Stimulated activated CD8-positive, alpha-beta memory T cell treated with anti-CD3 and anti-CD28 coated beads, Interleukin-7, amount 100 ng/mL, for 48 hours (primary cell): ENCODE measurements at regions not wholly inside any gene's neighbourhood (a gene's known extent, or its start where the extent isn't known, plus 50 kb on each side); places are given as distances from the start of the nearest gene placed in this dataset.
"Not testable (repeated sequence)": the region's sequence is repeated elsewhere in the genome, so short reads cannot be mapped to it uniquely, and the experiment has no call there.

Experiments
- DNase-seq, 2 donors: peaks; one replicate each; pipeline ENCODE4 v3.0.0-alpha.2; 2020; ENCODE audit warnings: low read depth in 1 of 2; ENCODE audit errors: extremely low read depth in 1 of 2

DNA sequence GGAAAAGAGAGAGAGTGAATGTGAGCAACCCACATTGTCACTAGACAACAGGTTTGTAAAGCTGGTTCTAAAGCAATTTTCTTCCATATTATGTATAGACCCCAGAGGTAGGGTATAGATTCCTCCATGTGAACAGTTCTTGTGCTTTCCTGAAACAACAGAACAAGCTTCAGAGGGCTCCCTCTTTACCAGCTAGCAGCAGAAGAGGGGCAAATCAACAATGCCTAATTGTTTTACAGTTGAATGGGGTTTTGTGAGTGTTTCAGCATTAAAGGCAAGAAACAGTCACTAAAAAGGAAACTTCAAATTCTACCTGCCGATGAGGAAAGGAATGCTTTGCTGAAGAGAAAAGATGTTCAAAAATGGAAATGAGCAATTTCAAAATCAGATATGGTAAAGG lies 341.2 kb upstream of the KITLG start:
- no peak for DNase-seq

DNA sequence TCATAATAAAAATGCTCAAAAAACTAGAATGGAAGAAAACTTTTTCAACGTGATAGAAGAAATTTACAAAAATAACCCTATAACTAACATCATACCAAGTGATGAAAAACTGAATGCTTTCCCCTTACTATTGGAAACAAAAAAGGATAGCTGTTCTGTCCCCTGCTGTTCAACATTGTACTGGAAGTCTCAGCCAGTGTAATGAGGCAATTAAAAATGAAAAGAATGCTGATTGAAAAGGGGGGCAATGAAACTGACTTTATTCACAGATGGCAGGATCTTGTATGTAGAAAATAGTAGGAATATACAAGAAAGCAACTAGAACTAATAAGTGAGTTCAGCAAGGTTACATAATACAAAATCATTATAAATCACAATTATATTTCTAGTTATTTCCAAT lies 337.9 kb upstream of the KITLG start:
- DNase-seq, result no peak

DNA sequence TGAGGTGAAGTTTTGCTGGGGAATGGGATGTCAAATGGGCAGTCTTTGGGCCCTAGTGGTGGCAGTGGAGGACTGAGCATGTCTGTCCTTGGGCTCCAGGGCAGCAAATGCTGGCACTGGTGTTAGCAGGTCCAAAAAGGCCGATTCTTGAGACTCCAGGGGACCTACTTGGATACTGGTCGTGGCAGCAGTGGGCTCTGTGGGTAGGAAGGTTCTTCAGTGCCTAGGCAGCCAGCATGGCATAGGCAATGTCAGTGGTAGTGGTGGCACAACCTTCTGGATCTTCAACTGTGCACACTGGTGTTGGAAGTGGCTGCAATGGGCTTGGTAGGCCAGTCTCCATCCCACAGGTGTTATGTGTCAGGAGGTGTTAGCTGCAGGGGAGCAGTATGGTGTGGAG lies 334.7 kb upstream of the KITLG start:
- no peak for DNase-seq

DNA sequence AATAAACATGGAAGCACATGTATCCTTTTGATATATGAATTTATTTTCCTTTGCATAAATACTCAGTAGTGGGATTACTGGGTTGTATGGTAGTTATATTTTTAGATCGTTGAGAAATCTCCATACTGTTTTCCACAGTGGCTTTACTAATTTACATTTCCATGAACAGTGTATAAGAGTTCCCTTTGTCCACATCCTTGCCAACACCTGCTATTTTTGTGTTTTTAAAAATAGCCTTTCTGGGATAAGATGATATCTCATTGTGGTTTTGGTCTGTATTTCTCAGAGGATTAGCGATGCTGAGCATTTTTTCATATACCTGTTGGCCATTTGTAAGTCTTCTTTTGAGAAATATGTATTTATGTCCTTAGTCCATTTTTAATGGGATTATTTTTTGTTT lies 329.2 kb upstream of the KITLG start:
- DNase-seq, result no peak

DNA sequence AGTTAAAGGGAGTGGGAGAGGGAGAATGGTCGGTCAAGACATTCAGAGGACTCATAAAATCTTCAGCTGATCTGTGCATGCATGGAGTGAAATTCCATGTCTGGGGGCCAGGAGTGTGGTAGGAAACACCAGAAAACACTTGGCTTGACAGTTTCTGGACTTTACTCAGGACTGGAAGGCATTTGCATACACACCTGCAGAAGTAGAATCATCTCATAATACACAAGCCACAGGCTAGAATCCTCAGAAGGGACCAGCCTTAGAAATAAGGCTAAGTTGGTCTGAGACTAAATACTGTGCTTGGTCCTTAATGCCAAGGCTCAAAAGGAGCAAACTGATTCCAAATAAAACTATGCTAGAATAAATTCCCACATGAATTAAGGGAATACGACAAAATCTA lies 328.1 kb upstream of the KITLG start:
- DNase-seq, result no peak

DNA sequence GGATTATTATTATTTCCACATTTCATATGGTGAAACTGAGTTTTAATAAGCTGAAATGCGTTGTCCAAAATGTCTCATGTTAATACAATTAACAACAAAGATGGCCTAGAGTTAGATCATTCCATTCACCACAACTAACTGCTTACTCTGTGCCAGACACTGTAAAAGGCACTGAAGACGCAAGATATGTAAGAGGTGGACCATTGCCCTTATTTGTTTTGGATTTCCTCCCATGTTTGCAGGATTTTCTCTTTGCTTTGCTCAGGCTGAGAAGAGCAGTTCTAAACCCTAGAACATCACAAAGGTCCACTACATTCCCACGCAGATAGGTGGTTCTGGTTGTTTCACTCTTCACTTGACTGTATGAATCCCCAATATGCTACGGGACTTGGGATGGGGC lies 324.4 kb upstream of the KITLG start:
- no peak for DNase-seq

DNA sequence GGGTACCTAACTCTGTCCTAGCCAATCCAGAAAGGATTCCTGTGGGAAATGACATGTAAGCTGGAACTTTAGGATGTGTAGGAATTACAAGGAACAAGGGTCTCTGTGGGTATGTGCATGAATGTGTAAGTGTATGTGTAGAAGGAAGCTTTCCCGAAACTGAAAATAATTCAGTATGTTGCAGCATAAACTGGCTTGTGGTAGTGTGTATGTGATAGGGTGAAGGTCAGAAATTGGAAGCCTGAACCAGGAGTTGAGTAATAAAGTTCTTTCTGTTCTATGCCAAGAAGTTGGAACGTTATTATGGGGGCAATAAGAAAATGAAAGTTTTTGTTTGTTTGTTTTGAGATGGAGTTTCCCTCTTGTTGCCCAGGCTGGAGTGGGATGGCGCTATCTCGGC lies 323.1 kb upstream of the KITLG start:
- DNase-seq, result no peak

DNA sequence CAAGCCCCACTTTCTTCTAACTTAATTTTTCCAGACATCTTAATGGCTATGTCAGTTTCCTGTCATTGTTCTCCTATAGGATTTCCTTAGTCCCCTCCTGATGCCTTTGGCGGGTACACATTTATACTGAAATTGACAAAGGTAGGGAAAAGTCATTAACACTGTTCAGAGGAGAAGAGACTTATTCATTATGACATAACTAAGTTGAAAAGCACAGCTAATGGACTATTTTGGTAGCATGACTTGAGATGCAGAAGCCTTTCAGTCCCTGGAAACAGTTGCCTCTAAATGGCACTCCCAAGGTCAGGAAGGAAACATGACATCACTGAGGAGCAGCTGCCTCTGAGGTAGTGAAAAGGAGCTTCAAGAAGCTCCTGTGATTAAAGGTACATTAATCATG lies 317.5 kb upstream of the KITLG start:
- no peak for DNase-seq

DNA sequence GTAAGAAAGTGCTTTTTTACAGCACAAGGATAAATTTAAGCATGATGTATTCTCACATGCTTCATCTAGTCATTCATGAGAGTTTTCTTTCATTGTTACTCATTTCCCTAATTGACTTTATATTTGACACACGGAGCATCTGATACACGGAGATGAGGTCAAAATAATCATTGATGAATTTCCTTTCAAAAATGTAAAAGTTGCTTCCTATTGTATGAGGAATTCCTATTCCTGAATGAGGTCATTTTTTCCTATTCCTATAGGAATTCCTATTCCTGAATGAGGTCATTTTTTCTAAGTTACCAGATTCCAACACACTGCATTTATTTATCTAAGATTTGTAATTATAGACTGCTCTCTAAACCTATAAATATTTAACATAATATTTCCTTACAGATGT lies 316.7 kb upstream of the KITLG start:
- no peak for DNase-seq

DNA sequence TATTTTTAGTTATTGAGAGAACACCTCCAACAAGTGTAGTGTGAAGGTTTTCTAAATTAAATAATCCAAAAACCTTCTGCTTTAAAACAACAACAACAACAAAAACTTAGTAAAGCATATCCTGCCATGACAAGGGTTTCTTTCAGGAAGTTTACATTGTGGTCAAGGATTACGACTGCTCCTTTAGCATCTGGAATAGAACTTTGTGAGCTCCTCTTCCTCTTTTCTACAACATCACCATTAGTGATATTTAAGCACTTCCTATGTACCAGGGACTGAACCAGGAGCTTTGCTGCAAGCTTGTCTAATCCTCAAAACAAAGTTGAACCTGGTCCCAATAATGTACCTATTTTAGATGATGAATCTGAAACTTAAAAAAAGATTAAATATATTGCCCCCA lies 315.4 kb upstream of the KITLG start:
- DNase-seq, result no peak

DNA sequence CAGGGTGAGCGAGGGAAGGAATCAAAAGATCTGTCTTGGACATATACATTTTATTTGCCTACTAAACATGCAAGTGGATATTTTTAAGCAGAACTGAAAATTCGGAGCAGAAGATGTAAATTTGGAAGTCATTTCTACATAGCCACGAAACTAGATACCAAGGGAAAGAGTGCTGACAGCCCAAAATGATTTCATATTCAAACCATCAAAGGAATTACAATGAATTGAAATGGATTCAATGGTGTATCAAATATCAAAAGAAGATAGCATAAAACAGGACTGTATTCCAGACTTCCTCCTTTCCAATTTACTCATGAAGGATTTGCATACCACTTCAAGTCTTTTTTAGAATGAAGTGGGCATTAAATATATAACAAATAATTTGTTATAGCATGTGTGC lies 313.5 kb upstream of the KITLG start:
- no peak for DNase-seq

DNA sequence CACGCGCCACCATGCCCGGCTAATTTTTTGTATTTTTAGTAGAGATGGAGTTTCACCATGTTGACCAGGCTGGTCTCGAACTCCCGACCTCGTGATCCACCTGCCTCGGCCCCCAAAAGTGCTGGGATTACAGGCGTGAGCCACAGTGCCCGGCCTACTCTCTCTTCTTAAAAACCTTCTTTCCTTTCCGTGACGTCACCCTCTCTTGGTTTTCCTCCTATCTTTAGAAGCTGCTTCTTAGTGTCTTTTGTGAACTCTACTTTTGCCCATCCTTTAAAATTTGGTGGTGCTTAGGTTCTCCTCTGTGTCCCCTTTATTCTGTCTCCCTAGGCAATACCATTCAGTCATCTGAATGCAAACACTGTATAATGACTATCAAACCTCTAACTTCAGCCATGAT lies 311.2 kb upstream of the KITLG start:
- DNase-seq, result not testable (repeated sequence)

DNA sequence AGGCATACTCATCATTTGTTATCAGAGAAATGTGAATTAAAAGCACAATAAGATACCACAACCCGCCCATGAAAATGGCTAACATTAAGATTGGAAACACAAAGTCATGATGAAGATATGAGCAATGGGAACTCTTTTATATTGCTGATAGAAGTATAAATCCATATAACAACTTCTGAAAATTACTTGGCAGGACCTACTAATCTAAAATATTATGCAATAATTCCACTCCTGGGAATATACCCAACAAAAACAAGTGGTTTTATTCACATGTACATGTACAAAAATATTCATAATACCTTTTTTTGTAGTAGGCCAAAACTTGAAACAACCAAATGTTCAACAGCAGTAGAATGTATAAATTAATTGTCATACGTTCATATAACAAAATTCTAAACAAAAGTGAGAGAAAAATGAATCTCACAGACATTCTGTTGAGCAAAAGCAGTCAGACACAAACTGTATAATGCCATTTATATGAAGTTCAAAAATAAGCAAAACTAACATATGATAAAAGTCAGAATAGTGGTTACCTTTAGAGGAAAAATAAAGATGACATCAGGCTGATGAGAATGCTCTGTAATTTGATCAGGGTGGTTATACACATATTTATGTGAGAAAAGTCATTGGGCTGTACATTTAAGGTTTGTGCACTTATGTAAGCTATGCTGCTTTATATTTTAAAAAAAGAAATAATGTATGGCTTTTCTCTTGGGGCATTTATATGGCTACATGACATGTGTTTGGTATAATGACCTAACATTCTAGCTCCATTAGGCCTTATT lies 309.2 kb upstream of the KITLG start:
- DNase-seq, result no peak

DNA sequence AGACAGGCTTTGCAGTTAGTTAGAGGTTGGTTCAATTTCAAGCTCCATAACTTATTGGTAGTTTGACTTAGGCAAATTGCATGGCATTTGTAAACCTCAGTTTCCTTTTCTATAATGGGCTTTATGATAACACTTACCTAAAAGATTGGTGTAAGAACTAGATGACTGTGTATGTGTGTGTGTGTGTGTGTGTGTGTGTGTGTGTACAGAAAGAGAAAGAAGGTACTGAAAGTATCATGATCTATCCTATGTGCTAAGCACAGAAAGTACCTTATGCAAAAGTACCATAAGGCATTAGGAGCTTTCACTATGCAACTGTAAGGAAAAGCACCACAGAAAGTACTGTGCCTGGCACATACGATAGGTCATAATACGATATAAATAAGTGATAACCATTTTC lies 304.3 kb upstream of the KITLG start:
- no peak for DNase-seq

DNA sequence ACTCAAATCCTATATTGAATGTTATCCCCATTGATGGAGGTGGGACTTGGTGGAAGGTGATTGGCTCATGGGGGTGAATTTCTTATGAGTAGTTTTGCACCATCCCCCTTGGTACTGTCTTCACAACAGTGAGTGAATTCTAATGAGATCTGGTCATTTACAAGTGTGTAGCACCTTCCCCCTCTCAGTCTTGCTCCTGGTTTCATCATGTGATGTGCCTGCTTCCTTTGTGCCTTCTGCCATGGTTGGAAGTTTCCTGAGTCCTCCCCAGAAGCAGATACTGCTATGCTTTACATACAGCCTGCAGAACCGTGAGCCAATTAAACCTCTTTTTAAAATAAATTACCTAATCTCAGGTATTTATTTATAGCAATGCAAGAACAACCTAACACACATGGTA lies 302.4 kb upstream of the KITLG start:
- no peak for DNase-seq

DNA sequence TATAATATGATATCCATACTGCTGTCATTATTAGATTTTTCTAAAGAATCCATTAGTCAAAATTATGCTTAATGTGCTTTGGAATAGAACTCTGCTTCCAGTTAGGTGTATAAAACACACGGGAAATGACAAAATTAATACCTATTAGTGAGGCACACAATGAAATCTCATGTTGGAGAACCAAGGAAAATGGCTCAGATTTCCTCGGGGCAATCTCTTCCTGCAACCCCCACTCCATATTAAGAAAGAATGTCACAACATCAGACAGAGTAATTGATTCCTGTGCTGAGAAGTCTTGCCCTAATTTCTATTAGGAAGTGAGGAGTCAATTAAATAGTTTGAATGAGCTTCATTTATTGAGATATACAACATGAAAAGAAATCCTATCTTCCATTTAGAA lies 299.8 kb upstream of the KITLG start:
- no peak for DNase-seq

DNA sequence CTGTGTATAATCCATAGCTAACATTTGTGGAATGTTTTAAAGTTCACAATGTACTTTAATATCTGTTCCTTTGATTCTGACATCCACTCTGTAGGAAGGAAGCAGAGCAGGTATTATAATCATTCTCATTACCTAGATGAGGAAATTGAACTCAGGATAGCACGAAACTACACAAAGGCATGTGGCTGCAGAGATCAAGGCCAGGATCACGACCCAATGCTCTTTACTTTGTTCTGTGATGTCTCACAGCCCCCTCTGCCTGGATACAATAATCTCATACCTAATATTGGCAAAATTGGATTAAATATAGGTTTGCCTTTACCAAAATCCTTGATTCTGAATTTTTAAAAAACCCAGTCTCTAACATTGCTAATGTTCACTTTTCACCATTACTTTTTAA lies 298.0 kb upstream of the KITLG start:
- no peak for DNase-seq

DNA sequence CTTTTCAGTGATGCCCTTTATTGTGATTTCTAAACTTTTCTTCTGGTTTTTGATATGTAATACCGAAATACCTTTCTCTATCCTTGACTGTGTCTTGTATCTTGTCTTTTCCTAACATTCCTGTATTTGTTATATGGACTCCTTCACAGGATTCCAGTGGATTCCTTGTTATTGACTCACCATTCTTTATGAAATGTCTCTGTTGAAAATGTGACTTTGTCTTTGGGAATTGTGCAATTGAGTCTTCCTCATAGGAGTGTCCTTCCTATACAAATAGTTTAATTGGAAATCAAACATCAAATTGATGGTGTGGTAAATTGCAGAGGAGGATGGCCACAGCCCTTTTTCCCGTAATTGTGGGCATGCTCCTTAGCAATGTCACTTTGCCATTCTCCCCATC lies 296.6 kb upstream of the KITLG start:
- no peak for DNase-seq

DNA sequence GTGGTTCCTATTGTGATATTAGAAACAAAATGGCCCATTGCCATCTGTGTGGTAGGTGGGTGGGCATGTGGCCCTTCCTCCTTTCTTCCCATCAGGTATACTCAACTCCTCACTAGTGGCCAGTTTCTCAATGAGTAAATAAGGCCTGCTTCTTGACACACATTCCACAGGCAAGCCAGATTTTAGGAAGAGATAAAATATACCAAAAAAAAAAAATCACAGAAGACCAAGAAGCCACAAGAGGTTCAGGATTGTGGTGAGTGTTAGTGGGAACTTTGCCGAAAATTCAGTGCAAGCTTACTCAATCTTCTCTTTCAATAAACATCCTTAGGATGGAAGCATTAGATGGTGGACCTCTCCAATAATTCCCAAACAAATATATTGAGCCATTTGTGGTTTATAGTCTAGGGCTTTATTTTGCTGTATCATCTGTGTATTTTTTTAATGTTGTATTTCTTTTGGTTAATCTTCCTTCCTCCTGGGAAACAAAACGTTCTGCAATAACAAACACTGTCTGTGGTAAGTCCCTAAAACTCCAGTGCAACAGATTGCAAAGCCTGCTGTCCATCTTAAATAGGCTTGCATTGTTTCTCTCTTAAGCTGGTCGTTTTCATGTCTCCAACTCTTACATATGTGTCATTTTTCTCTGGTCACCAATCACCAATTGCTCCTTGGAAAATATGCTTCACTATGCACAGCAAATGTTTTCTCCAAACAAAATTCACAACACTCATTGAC lies 289.9 kb upstream of the KITLG start:
- DNase-seq, result no peak

DNA sequence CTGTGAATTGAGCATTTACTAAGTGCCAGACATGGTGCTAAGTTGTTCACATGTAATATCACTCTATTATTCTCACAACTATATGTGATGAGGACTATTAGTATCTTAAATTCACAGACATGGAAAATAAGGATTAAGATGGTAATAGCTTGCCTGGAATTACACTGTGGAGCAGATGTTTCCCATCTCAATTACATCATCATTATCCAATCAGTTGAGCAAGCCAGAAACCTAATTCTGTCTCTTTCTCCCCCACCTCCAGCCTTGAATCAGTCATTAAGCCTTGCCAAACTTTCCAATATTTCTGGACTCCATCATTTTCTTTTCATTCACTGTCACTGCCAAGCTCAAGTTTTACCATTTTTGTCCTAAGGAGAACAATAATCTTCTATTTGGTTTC lies 287.8 kb upstream of the KITLG start:
- DNase-seq, result no peak

DNA sequence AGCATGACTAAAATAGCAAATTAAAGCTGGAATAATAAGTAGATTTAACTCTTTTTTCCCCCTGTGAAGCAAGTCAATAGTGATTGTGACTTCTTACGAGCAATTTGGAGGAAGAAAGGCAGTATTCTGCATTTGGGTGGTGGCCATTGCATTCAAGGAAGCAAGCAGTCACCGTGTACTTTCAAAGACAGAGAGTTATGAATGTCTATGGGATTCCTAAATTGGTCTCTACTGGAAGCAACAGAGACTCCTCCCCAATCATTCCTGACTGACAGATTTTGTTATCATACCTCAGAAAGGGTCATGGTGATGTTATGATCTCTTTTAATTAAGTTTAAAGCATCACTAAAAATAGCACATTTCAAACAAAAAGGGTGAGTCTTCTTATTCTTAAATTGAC lies 287.2 kb upstream of the KITLG start:
- DNase-seq, result no peak

DNA sequence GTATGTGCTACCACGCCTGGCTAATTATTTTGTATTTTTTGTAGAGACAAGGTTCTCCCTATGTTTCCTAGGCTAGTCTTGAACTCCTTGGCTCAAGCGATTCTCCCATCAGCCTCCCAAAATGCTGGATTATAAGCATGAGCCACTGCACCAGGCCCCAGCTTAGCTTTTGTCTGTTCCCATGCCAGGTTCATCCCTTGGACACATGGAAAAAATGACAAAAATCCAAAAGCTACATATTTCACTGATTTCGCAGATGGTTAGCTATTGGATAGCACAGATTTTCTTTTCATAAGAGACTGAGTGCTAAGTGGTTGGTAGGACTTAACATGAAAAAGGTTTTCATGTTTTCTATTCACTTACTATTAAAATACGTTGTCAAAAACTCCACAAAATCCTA lies 286.6 kb upstream of the KITLG start:
- DNase-seq, result no peak

DNA sequence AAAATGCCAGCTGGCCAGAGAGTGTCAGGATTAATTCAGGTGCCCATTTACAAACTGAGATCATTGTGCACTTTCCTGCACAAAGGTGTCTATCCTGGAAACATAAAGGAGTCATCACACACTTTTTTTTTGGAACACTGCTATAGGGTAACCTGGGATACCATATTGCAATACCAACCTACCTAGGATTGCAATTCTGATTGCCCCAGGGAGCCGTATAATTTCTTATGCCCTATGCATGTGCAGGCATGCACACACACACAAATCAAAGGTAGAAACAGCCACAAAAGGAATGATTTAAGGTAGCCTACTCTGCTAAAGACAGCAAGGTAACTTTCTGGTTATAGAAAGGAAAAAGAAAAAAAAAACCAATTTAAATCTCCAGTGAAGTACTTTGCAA lies 285.3 kb upstream of the KITLG start:
- DNase-seq, result no peak
